OCI-LY7 (cell line): ENCODE measurements at regions not wholly inside any gene's neighbourhood (a gene's known extent, or its start where the extent isn't known, plus 50 kb on each side); places are given as distances from the start of the nearest gene placed in this dataset.

ENCODE experiments used
- BruUV-seq: library from RNA; stranded (reverse); fragments of 400-500 nt; replicated peaks from 2 replicates; lab custom pipeline; 2021; lab: Mats Ljungman, UMichigan
- CTCF ChIA-PET: fragments of 300-600 bp; sonication (Branson Sonifier 250); formaldehyde crosslinking; loops from one replicate; lab custom pipeline; 2022; ENCODE audit warnings: antibody characterized with exemption; ENCODE audit not compliant: unreplicated experiment; lab: Charles Lee
- POLR2A ChIA-PET: fragments of 300-600 bp; sonication (Branson Sonifier 250); formaldehyde crosslinking; loops from one replicate; lab custom pipeline; 2022; ENCODE audit warnings: antibody characterized with exemption; lab: Charles Lee
- DNase-seq: peaks from one replicate; pipeline ENCODE4 v3.0.0-alpha.2; 2015; ENCODE audit warnings: low spot score
- H2AFZ ChIP-seq: fragments of 200-600 bp; sonication (generic), shearing (Covaris generic); 2 replicates; pipeline ENCODE4 v1.6.1; 2014; ENCODE audit warnings: mild to moderate bottlenecking, antibody characterized with exemption, low read length, moderate library complexity
- H3K27ac ChIP-seq: fragments of 200-600 bp; sonication (generic); 2 replicates; pipeline ENCODE4 v1.5.1; 2014; ENCODE audit warnings: mixed run types, low read depth, mild to moderate bottlenecking, moderate library complexity, low read length, inconsistent platforms; ENCODE audit not compliant: poor library complexity, severe bottlenecking
- H3K36me3 ChIP-seq: fragments of 200-600 bp; sonication (generic); 2 replicates; pipeline ENCODE4 v1.6.1; 2014; ENCODE audit warnings: mild to moderate bottlenecking, antibody characterized with exemption, low read length, moderate library complexity, mixed read lengths; ENCODE audit not compliant: insufficient read depth
- H3K4me1 ChIP-seq: fragments of 200-600 bp; sonication (generic); 2 replicates; pipeline ENCODE4 v1.5.1; 2014; ENCODE audit warnings: mild to moderate bottlenecking, low read length; ENCODE audit not compliant: insufficient read depth, poor library complexity, severe bottlenecking
- H3K4me2 ChIP-seq: fragments of 200-600 bp; sonication (generic); 2 replicates; pipeline ENCODE4 v1.6.1; 2014; ENCODE audit warnings: mild to moderate bottlenecking, low read length
- H3K4me3 ChIP-seq: fragments of 200-600 bp; sonication (generic); 2 replicates; pipeline ENCODE4 v1.5.1; 2014; ENCODE audit warnings: mild to moderate bottlenecking, low read depth, low read length; ENCODE audit not compliant: poor library complexity, severe bottlenecking
- H3K79me2 ChIP-seq: fragments of 200-600 bp; sonication (generic); 2 replicates; pipeline ENCODE4 v1.6.1; 2016; ENCODE audit warnings: low read depth, mild to moderate bottlenecking, low read length, moderate library complexity, mixed read lengths; ENCODE audit not compliant: insufficient read depth
- H3K9me2 ChIP-seq: fragments of 200-600 bp; sonication (generic); 2 replicates; pipeline ENCODE4 v1.6.1; 2016; ENCODE audit warnings: mild to moderate bottlenecking, low read length, mixed read lengths; ENCODE audit not compliant: insufficient read depth
- H3K9me3 ChIP-seq: fragments of 200-600 bp; sonication (generic); 2 replicates; pipeline ENCODE4 v1.6.1; 2014; ENCODE audit warnings: mild to moderate bottlenecking, mixed run types, low read length, mixed read lengths
- H4K20me1 ChIP-seq: fragments of 200-600 bp; sonication (generic); 2 replicates; pipeline ENCODE4 v1.6.1; 2014; ENCODE audit warnings: mild to moderate bottlenecking, antibody characterized with exemption, low read length, moderate library complexity, mixed read lengths; ENCODE audit not compliant: insufficient read depth
- CTCF ChIP-seq: fragments of 200-600 bp; sonication (generic); conservative IDR thresholded peaks from 2 replicates; pipeline ENCODE4 v1.5.1; 2014; ENCODE audit warnings: mild to moderate bottlenecking, antibody characterized with exemption, low read length, moderate library complexity, mixed read lengths
- EZH2phosphoT487 ChIP-seq: fragments of 200-600 bp; sonication (generic); IDR thresholded peaks from 2 replicates; pipeline ENCODE4 v1.6.1; 2018; ENCODE audit warnings: low read depth, borderline replicate concordance, mild to moderate bottlenecking, mixed run types, antibody characterized with exemption, low read length, moderate library complexity, mixed read lengths
- intact Hi-C: fragments of 100-400 bp; cut with micrococcal nuclease; formaldehyde crosslinking; loops from one replicate; pipeline ENCODE4 v1.10.0; 2022; ENCODE audit not compliant: unreplicated experiment

- ChIA-PET POLR2A (no interaction called here), CTCF (no interaction called here)
- H4K20me1 ChIP-seq, result no peaks in the 10 kb centered on the region
- no peaks in the 10 kb centered on the region for H3K9me3 ChIP-seq
- TF ChIP-seq CTCF, result no peak
- TF ChIP-seq EZH2phosphoT487, result no peak
- H3K9me2 ChIP-seq, result no peaks in the 10 kb centered on the region; the same call in 1 of the 2 replicates
- no peaks in the 10 kb centered on the region for H3K4me1 ChIP-seq
- intact Hi-C loops, result no loop called here
- BruUV-seq, result no TSS peak
- no peak overlapping the region for H3K4me2 ChIP-seq
- no peak overlapping the region for H3K27ac ChIP-seq
- H2AFZ ChIP-seq, result no peak overlapping the region
- no peaks in the 10 kb centered on the region for H3K79me2 ChIP-seq
- H3K36me3 ChIP-seq, result no peaks in the 10 kb centered on the region
- DNase-seq, result no peak
- no peak overlapping the region for H3K4me3 ChIP-seq
These were observed 218.2 kb downstream of the BCHE start for GRCh38 chr3:165619069-165619468.

DNA sequence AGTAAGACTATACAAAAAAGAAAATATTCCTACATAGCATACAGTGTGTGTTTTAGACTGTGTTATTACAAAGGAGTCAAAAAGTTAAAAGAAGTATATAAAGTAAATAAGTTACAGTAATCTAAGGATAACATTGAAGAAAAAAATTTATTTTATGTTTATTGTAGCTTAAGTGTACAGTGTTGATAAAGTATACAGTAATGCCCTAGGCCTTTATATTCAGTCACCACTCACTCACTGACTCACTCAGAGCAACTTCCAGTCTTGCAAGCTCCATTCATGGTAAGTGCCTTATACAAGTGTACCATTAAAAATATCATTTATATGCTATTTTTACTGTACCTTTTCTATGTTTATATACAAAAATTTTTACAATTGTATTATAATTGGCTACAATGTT is 220.1 kb downstream of the BCHE start:
- CTCF ChIA-PET, result no interaction called here
- no peak for TF ChIP-seq EZH2phosphoT487
- TF ChIP-seq CTCF, result no peak

DNA sequence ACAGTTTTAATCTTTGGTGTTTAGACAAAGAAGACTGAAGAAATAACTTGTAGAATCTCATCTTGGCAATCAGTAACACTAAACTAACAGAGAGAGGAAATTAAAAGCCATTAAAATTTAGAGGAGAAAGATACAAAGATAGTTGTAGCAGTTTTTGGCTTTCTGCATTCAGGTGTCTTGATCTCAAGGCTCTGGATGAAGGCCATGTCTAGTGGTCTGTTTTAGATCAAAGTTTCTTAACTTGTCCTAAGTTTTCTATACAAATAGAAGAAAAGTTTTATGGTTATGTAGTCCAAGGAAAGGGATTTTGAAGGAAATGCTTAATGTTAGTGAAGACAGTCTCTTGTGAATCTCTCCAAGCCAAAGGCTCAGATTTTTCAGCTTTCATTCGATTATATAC is 222.9 kb downstream of the BCHE start:
- H3K4me3 ChIP-seq, result no peak overlapping the region
- ChIA-PET POLR2A (interaction anchor here (0.7 kb wide), 1 partner anchor 455 kb away, joined by 4 read pairs; no protein-coding TSS in a partner anchor), CTCF (no interaction called here)
- H4K20me1 ChIP-seq, result no peaks in the 10 kb centered on the region
- no peaks in the 10 kb centered on the region for H3K4me1 ChIP-seq
- no TSS peak for BruUV-seq
- no peaks in the 10 kb centered on the region for H3K79me2 ChIP-seq
- TF ChIP-seq EZH2phosphoT487 (no peak), CTCF (no peak)
- intact Hi-C loops, result no loop called here
- no peak overlapping the region for H2AFZ ChIP-seq
- no peak overlapping the region for H3K27ac ChIP-seq
- H3K36me3 ChIP-seq, result no peaks in the 10 kb centered on the region
- H3K4me2 ChIP-seq, result no peak overlapping the region
- no peaks in the 10 kb centered on the region for H3K9me2 ChIP-seq
- no peaks in the 10 kb centered on the region for H3K9me3 ChIP-seq
- no peak for DNase-seq

More for the DNA sequence above, 220.1 kb downstream of the BCHE start:
- Histone ChIP-seq H3K4me1 (no peaks in the 10 kb centered on the region), H3K36me3 (no peaks in the 10 kb centered on the region), H3K4me3 (no peak overlapping the region), H3K79me2 (no peaks in the 10 kb centered on the region), H3K4me2 (no peak overlapping the region), H3K27ac (no peak overlapping the region), H3K9me2 (no peaks in the 10 kb centered on the region; the same call in 1 of the 2 replicates), H3K9me3 (no peaks in the 10 kb centered on the region), H2AFZ (no peak overlapping the region), H4K20me1 (no peaks in the 10 kb centered on the region)
- intact Hi-C loops, result no loop called here
- POLR2A ChIA-PET, result no interaction called here
- DNase-seq, result no peak
- no TSS peak for BruUV-seq
